Medulla oblongata (tissue), 1 donor: ENCODE measurements at regions not wholly inside any gene's neighbourhood (a gene's known extent, or its start where the extent isn't known, plus 50 kb on each side); places are given as distances from the start of the nearest gene placed in this dataset.
A peak's percentile ranks its signal among the peaks of the same experiment; 100 is the strongest.

Experiments
- DNase-seq: peaks from one replicate; pipeline ENCODE4 v3.0.0-alpha.2; 2015; ENCODE audit errors: extremely low spot score

DNA sequence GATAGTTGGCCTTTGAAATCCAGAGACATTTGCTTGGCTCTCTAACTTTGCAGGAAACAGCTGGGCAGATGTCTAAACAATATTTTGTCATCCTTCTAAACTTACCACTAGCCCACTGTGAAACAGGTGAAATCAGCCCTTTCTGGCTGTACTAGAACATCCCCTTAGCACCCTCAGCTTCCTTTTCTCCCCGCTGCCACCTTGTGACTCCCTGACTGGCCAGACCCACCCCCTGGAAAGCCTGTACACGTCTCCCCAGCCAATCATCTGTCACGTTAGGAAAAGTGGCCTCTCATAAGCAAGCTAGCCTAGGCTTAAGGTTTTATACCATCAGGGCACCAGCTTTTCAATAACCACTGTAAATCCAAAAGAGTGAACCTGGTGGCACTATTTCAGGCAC lies 88.6 kb upstream of the E2F3 start:
- DNase-seq: no peak

DNA sequence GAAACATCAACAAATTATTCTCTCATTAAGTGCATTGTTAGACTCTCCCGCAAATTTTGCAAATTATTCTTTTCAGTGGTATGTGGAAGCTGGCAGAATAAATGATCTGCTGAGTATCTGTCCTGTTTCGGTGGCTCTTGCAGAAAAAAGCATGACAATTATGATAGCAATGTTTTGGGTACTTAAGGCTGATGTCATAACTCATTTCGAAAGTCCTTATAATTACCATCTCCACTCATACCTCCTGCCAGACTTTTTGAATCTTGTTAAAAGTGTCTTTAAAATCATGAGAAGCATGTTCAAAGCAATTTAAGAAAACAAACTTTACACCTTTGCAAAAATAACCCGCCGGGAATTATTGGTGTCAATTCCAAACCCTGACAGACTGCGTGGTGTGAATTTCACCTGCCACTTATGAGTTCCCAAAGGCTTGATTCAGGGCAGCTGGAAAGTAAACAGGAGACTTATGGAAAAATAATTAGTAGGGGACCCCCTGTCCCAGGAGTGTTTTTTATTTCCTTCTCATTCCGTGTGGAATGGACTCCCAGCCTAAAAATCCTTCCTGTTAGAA lies 87.6 kb upstream of the E2F3 start:
- DNase-seq: no peak

DNA sequence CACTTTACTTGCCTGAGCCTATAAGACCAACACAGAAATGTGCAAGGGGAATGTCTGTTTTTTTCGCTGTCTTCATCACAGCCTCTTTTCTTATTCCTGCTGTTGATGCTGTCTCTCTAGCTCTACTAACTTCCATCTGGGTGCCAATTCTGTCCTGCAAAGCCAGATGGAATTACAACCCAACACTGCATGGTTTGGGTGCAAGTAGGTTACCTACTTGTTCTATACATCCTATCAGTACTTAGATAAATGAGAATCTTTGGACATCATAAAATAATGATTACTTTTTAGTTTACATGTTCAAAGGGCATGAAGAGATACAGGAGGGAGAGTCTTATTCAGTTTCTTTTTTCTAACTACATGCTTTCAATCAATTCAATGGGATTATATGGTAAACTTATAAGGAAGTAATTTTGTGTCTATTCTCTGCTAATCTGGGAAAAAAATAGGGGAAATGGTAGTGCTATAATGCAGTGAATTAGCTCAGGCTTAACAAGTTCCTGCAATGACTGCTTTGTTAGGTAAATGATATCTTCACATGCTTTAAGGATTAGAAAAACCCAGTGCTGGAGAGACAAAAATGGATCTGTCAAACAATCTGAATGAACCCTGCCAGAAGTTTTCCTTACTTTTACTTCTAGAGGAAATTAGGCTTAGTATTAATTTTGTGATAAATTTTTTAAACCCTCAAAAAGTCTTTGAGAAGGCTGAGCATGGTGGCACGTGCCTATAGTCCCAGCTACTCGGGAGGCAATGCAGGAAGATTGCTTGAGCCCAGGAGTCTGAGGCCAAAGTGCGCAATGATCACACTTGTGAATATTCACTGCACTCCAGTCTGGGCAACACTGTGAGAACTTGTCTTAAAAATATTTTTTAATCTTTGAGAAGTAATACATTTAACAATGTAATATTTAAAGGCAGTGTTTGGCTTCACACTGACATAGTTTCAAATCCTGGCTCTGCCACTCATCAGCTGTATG lies 86.5 kb upstream of the E2F3 start:
- DNase-seq: no peak

DNA sequence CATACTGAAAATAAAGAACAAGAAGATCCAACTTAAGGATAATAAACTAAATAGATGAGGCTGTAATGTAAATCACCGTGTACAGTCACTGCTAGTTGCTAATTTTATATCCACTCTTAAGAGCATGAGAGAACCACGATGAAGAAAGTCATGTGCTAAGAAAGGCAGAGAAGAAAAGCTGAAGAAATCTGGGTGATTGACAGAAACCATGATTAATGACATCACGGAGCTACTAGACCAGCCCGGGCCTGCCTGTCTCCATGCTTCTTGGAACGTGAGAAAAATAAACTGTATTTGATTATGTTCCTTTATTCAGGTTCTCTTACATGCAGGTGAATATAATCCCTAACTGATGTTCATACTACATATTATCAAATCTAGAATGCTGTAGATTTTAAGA lies 84.2 kb upstream of the E2F3 start:
- DNase-seq: no peak

DNA sequence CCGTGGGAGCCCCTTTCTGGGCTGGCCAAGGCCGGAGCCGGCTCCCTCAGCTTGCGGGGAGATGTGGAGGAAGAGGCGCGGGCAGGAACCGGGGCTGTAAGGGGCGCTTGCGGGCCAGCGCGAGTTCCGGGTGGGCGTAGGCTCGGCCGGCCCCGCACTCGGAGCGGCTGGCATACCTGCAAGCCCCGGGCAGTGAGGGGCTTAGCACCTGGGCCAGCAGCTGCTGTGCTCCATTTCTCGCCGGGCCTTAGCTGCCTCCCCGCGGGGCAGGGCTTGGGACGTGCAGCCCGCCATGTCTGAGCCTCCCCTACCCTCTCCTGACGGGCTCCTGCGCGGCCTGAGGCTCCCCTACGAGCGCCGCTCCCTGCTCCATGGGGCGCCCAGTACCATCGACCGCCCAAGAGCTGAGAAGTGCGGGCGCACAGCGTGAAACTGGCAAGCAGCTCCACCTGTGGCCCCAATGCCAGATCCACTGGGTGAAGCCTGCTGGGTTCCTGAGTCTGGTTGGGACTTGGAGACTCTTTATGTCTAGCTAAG lies 82.8 kb upstream of the E2F3 start:
- DNase-seq: no peak

DNA sequence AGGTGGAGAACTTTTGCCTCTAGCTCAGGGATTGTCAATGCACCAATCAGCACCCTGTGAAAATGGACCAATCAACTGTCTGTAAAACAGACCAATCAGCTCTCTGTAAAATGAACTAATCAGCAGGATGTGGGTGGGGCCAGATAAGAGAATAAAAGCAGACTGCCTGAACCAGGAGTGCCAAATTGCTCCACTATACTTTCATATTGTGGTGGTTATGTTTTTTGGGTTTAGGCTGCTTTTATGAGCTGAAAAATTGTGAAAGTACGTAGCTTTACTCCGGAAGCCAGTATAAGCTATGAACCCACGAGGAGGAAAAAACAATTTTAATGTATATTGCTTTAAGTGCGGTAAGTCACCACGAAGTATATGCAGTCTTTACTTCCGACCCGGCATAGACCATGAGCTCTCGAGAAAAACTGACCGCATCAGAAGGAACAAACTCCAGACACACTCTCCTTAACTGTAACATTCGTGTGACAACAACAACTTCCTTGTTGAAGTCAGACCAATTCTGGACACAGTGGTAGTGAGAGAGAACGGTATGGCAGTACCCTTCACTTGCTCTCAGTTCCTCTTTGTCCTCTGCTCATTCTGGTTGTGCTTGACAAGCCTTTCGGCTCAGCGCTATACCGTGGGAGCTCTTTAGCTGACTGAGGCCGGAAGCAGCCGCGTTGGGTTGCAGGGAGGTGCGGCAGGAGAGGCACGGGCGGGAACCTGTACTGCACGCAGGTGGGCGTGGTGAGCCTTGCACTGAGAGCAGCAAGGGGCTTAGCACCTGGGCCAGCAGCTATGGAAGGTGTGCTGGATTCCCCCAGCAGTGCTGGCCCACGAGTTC lies 81.9 kb upstream of the E2F3 start:
- DNase-seq: peak; percentile 73

DNA sequence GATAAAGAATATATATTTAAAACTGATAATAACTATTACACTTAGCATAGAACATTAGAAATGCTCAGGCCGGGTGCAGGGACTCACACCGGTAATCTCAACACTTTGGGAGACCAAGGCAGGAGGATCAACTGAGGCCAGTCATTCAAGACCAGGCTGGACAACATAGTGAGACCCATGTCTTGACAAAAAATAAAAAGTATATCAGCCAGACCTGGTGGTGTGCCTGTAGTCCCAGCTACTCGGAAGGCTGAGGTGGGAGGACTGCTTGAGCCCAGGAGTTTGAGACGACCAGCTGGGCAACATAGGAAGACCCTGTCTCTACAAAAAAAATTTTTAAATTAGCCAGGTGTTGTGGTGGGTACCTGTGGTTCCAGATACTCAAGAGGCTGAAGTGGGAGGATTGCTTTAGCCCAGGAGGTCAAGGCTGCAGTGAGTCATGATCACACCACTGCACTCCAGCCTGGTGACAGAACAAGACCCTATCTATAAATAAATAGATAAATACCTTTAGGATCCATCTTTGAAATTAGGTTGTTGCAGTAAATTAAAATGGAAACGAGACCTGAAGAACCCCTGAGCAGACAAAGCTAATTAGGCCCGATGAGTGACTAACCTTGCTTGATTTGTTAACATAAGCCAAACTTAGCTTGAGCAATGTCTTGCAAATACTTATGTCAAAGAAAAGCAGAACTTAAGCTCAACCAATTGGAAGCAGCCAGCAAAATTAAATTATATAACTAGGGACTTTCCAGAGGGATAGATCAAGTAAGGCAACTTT lies 75.8 kb upstream of the E2F3 start:
- no peak for DNase-seq

DNA sequence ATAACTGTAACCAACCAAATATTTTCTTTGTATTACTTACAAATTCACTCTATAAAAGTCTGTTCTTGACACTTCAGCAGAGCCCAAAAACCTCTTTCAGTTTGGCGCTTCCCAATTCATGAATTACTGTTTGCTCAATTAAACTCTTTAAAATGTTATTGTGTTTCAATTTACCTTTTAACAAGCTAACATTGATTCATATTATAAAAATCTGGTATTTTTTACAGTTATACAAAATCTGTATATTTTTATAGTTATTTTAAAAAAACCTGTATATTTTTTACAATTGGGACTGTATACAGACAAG lies 75.3 kb upstream of the E2F3 start:
- DNase-seq: no peak

DNA sequence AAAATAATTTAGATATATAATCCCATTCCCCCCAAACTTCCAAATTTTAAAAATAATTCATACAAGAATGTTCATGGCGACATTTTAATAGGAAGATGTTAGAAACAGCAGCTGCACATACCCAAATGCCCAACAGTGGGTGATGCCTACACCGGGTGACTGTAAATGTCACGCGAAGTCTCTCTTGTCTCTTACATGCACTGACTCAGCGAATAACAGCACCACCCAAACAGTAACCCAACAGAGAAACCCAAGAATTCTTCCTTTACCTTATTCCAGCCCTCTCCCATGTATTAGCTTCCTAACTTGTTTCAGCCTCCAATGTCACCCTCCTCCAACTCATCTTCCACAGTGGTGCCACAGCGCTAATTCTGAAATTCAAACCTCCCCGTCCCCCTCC lies 74.5 kb upstream of the E2F3 start:
- DNase-seq: no peak

DNA sequence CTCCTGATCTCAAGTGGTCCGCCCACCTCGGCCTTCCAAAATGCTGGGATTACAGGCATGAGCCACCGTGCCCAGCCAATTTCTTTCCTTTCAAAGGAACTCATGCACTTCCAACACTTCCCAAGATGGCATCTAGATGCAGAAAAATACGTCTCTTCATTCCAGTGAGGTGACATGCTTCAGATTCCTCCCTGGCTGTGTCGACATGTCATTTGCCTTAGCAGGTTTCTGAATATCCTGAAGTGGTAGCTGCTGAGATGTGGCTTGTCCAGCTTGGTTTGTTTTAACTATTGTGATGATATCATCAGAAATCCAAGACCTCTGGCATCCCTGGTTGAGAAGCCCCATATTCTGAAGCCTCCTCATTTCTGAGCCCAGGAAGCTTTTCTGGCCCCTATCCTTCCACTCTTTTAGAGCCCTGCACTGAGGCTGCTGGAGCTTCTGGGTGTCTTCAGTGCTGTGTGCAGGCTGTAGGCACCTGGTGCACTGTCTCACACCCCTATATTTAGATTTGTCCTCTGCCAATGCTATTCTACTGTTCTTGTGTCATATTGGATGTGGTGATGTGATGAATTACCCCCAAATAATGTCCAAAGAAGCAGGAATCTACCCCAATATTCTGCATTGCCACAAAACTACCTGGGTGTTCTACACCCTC lies 73.3 kb upstream of the E2F3 start:
- DNase-seq: no peak

DNA sequence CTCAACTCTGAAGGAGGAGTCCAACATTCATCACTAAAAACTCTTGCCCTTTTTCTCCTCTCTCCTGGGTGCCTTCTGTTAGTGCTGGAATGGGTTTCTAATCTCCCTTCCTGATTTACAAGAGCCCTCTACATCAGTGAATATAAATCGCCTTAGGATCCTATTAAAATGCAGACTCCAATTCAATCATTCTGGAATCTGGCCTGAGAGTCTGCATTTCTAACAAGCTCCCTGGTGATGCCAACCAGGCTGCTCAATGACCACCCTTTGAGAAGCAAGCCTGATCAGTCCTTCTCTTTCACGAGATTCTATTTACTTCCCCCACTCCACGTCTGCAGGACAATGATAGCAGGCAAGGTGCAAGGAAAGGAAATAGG lies 72.8 kb upstream of the E2F3 start:
- no peak for DNase-seq

DNA sequence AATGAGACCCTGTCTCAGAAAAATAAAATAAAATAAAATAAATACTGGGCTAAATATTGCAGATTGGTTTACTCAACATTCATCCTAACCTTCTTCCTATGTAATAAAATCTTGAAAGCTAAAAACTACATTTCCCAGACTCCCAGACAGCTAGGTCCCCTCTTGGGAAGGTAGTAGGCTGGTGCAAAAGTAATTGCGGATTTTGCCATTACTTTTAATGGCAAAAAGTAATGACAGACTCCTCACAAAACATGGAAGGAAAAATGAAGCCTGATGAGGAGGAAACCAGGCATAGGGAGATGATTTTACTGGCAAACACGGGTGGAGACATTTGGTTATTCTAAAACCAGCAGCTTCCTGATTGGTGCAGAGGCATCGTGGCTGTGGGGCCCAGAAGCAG lies 70.6 kb upstream of the E2F3 start:
- no peak for DNase-seq

DNA sequence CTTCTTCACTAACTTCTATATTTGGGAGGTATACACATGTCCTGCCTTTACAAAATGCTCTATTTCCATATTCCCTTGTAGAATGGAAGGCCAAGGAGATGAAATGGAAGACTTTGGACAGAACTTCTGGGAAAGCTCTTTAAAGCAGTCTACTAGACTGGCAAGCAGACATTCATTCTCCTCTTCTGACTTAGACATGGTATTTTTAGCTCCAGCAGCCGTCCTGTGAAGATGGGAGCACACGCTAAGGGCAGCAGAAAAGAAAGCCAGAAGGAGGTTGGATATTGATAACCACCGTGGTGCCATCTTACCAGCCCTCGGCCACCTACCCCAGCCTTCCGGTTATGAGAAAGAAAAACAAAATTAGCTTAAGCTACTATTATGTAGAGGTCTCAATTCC lies 70.1 kb upstream of the E2F3 start:
- DNase-seq: no peak

DNA sequence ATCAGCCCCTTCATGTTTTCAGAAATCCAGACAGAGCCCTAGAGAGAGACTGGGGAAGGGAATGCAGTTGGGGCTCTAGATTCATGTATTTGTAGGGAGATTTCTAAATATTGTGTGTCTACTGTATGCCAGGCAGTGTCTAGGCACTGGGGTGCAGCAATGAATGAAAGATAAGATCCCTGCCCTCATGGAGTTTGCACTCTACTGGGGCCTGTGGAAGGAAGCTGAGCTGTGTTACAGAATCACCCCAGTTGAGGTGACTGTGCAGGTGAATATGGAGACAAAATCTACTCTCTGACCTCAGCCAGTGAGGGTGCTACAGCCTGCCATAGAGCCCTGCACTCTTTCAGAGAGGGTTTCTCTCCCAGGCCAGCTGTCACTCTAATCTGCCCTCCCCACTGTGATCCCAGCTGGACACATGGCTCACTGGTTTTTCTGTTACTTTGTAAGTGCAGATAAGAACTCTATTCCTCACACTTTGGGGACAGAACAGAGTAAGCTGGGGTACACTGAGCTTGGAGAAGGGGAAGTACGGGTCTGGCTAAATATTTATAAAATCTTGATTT lies 69.2 kb upstream of the E2F3 start:
- no peak for DNase-seq

DNA sequence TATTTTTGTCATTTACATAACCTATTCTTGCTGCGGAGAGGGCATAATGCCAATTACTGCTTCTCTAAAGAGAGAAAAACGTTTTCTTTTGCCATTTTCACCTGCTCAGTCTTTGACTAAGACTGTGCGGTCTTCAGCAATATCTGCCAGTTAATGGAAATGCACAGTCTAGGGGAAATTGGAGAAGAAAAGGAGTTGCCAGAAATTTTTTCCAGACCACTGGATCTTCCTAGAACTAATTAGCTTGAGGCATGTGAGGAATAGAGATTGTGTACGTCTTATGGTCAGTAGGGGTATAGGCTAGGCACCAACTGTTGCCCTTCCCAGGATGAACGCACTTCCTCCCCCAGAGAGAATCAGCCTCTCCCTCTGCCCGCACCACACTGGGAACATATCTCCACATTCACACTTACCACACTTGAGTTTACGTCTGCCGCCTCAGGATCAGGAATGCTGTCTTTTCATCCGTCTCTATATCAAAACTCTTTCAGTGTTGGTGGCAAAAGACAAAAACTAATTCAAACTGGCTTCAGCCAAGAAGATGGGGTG lies 67.9 kb upstream of the E2F3 start:
- DNase-seq: no peak

DNA sequence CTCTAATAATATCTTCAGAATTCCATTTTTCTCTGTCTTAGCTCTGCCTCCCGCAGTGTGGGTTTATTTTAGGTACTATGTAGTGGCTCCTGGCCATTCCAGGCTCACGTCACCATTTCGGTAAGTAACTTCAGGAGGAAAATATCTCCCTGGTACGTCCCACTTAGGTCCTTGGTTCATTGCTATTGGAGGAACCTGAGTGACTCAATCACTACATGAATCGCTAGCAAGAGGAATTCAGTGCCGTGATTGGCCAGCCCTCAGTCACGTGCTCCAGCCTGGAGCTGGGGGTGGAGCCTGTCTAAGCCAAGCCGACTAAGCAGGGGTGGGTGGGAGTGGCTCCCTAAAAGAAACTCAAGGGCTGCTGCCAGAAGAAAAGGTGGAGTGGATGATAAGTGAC lies 67.3 kb upstream of the E2F3 start:
- no peak for DNase-seq

DNA sequence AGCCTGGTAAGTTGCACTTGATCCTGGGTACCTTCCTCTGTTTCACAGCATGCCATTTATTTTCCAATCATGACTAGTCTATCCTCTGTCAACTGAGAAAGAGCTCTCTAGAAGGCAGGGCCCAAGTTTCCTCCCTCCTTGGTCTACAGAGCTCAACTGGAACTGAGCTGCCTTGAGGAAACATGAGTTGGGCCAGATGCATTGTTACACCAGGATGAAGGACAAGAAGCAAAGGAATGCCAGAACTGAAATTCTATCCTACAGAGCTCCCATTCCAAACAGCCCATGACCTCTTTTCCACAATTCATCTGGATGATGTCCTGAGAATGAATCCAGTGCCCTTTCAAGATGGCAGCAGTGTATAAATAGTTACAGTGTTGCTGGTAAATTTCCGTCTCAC lies 66.7 kb upstream of the E2F3 start:
- DNase-seq: no peak

DNA sequence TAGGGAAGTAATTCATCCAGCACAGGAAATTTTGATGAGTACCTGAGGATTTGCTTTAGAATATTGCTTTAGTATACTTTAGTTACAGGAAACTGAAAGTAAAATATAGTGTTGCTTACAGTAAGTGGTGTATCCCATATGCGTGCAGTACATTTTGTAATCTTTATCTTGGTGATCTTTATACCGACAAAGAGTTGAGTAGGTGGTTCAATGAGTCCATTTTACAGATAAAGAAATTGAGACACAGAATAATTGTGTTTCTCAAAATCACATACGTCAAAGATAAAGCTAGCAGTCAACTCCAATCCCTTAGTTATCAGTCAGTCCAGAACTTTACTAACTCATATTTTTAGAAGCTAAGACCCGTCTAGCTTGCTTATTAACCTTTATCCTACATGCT lies 65.8 kb upstream of the E2F3 start:
- DNase-seq: no peak

DNA sequence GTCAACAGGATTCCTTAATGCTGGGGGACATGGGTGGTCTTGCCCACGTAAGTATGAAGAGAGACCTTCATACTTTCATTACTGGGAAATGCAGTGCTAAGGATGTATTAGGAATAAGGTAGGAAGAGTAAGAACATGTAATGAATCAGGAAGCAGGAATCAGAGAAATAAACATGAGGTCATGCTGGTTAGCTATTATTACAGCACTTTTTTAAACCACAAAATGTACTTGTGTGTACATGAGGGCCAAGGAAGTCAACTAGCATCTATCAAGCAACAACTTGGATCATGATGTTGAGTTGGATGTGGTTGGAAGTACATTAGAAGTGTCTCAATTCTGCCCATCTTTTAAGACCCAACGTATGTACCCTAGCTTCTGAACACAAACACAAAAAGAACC lies 63.5 kb upstream of the E2F3 start:
- no peak for DNase-seq

DNA sequence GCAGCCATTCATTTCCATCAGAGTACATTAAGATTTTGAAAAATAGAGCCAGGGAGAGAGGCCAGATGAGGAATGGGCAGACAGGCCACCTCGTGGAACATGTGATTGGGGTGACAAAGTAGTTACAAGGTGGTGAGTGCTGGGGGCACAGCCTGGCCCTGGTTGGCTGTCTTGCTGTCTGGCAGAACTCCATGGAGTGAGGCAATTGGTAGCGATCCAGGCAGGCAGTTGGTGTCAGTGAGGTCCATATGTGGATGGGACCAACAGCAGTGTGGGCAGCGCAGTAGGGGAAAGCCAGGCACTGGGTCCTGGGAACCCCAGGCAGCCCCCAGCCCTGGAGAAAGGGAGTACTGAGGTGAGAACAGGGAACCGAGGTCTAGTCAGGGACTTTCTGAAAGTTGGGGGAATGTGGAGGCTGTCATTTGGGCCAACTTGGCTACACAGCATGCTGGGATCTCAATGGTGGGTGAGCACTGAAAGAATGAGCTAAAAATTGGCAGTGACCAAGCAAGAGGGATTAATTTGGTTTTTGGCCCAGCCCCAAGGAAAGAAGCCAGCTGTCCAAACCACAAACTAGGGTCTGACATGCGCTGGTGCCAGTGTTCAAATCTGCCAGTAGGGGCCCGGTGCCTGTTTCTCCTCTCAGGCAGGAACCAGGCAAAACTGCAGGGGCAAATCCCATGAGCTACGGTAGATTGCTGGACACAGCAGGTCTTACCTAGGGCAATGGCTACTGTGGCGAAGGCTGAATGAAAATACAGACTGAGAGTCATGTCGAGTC lies 61.4 kb upstream of the E2F3 start:
- DNase-seq: no peak
